Omental fat pad (tissue), 3 donors: ENCODE measurements at regions not wholly inside any gene's neighbourhood (a gene's known extent, or its start where the extent isn't known, plus 50 kb on each side); places are given as distances from the start of the nearest gene placed in this dataset.

Source experiments
- ATAC-seq: fragments of 150-250 bp; one replicate; pipeline ENCODE4 v1.9.1; 2016; ENCODE audit warnings: mild to moderate bottlenecking, moderate library complexity; ENCODE audit not compliant: low FRiP score
- DNase-seq: peaks from one replicate; pipeline ENCODE4 v3.0.0-alpha.2; 2019; ENCODE audit warnings: low spot score
- CTCF ChIP-seq, 3 donors: fragments of 450-650 bp; IDR thresholded peaks; one replicate each; pipeline ENCODE4 v1.5.1; 2016 to 2017; ENCODE audit warnings: antibody characterized with exemption in 3 of 3, mild to moderate bottlenecking in 3 of 3, moderate library complexity in 2 of 3

GRCh38 chr10:43960981-43961380, 312.3 kb upstream of the ZNF32 start:
- DNase-seq (no peak), ATAC-seq (no peak)

GRCh38 chr10:43960477-43960876, 311.8 kb upstream of the ZNF32 start:
- ATAC-seq (no peak), DNase-seq (no peak)
- no peak for TF ChIP-seq CTCF (IDR thresholded peaks at IDR 0.05)

More at GRCh38 chr10:43960981-43961380, 312.3 kb upstream of the ZNF32 start:
- no peak for TF ChIP-seq CTCF (IDR thresholded peaks at IDR 0.05)

DNA sequence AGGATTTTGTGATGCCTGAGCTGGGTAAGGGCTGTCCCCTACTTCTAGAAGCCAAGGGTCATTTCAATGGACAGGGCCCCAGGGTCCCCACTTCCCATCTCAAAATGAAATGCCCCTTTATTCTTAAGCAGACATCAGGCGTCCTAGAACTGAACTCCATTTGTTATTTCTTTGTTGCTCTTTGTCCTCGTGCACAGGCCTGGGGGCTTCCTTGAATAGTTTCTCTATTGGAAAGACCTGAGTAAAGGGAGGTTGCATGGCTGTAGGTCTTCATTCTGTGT, 311.4 kb upstream of the ZNF32 start:
- ATAC-seq (no peak), DNase-seq (no peak)
- no peak for TF ChIP-seq CTCF (IDR thresholded peaks at IDR 0.05)

DNA sequence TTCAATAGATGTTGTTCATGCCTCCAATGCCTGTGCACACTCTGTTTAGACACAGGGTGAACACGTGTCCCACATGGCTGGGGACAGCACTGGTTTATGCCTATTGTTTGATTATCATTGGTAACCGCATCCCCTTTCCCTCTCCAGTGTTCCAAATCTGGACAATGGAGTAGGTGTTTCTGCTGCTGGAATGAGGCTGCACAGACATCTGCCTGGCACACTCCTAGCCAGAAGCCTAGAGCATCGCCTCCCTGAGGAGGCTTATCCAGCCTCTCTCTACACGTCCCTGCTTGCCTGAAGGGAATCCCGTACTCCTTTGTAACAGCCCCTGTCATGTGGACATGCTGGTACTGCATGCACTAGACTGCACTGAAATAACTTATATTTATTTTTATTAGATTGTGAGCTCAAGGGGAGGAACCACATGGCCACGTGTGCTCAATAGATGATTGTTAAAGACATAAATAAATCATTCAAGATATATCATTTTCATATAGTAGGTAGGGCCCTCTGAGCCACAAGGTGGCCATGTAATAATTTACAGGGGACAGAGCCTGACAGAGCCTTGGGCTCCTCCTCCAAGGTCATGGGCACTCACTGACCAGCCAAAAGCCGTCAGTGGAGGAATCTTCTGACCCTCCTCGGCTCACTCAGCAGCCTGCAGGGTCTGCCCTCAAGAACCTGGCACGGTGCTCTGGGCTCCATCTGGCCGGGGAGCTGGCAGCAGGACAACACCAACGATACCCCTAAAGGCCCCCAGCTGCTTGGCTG, 310.9 kb upstream of the ZNF32 start:
- ATAC-seq = no peak
- DNase-seq = no peak
- no peak for TF ChIP-seq CTCF (IDR thresholded peaks at IDR 0.05)

GRCh38 chr10:43958964-43959363, 310.3 kb upstream of the ZNF32 start:
- ATAC-seq = no peak
- DNase-seq = no peak
- no peak for TF ChIP-seq CTCF (IDR thresholded peaks at IDR 0.05)

DNA sequence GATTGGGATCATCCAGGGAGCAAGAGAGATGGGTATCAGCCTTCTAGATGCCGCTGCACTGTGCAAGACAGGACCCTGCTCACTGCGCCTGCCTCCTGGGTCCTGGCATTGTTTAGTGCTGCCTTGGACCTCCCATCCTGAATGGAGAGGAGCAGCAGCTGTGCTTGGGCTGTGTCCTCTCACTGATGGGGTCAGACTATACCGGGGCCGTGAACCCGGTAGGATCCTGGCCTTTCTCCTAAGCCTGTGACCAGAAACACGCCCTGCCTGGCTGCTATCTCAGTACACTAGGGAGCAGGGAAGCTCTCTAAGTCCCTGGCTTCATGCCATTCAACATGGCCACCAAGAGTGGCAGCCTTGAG, 309.4 kb upstream of the ZNF32 start:
- no peak for TF ChIP-seq CTCF (IDR thresholded peaks at IDR 0.05)
- ATAC-seq = no peak
- DNase-seq = no peak

DNA sequence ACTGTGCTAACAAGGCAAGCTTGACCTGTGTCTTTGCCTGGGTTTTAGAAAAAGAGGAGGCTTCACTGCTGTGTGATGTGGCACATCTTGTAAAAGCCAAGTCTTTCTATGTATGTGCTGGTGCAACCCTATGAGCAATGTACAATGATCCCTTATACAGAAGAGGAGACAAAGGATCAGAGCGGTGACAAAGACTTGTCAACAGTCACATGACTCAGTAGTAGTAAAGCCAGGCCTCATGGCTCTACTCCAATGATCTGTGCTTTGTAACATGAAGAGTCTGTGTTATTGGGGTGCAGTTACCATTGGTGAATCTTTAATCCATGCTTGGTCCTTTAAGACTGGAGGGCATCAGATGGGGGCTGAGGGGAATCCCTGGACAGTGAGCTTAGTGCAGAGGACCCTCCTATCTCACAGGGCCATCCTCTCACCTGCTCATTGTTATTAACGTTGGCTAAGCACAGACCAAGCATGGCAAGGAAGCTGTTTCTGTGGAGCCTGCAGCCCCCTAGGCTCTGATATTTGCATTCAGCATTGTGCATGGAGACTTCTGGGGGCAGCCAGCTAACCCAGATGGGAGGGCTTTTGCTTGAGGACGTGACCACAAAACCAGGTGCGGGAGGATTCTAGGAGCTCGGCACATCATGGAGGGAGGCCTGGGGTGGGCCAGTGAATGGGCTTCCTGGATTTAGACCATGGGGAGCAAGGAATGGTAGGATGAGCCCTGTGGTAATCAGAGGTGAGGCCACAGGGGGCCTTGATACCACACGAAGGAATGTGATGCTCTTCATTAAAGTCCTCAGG, 308.8 kb upstream of the ZNF32 start:
- ATAC-seq (no peak), DNase-seq (no peak)
- no peak for TF ChIP-seq CTCF (IDR thresholded peaks at IDR 0.05)
